ENCODE measurements at regions not wholly inside any gene's neighbourhood (a gene's known extent, or its start where the extent isn't known, plus 50 kb on each side); places are given as distances from the start of the nearest gene placed in this dataset.

DNA sequence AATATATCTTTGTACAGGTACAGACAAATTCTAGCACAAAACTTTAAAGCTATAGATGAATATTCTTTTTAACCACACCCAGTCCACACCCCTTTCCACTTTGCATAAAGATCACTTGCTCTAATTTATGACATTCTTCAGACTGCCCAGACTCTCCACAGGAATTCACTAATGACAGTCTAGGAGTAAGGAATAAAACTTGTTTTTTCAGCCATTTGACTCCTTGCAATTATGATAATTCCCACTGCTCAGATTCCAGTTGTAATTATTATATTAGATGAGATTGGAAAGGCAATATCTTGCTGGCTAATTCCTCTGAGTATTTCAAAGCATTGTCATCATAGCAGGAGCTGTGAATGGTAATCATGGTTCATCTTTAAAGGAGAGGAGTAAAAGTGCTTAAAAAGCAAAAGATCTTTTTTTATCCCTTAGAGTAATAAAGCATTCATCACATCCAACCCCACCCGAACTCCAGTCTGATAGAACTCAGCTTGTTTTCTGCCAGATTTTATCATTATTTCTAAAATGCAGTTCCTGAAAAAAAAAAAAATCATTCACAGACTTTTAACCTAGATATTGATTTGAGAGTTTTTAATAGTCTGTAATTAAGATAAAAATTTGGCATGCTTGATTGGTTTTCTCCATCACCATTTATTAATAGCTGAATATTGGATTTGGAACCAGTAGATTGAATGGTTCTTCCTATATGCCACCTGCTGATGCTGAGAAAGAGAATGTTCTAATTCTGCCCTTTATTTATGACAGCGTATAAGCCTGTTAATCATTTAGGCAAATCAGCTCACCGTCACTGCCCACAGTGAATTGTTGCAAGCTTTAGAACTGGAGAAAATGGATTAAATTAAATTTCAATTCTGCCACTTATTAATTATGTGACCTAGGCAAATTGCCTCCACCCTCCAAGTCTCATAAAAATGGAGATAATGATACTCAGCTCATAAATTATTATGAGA lies 93.9 kb upstream of the RASSF8 start:
- no peak overlapping the region for H3K4me3 ChIP-seq
- intact Hi-C loops (cut with DNase I; ENCODE audit: low total_unique reads), result no loop called here
- H3K9me3 ChIP-seq, result peaks cover 0 to 16% (median 8%) of the 10 kb centered on the region in 8 donors
- H3K4me1 ChIP-seq, result no peaks in the 10 kb centered on the region
- H3K36me3 ChIP-seq, result no peaks in the 10 kb centered on the region
- TF ChIP-seq, protein P1, sequence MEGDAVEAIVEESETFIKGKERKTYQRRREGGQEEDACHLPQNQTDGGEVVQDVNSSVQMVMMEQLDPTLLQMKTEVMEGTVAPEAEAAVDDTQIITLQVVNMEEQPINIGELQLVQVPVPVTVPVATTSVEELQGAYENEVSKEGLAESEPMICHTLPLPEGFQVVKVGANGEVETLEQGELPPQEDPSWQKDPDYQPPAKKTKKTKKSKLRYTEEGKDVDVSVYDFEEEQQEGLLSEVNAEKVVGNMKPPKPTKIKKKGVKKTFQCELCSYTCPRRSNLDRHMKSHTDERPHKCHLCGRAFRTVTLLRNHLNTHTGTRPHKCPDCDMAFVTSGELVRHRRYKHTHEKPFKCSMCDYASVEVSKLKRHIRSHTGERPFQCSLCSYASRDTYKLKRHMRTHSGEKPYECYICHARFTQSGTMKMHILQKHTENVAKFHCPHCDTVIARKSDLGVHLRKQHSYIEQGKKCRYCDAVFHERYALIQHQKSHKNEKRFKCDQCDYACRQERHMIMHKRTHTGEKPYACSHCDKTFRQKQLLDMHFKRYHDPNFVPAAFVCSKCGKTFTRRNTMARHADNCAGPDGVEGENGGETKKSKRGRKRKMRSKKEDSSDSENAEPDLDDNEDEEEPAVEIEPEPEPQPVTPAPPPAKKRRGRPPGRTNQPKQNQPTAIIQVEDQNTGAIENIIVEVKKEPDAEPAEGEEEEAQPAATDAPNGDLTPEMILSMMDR (IDR thresholded peaks at IDR 0.05 in 8 of 11, conservative IDR thresholded peaks at IDR 0.05 in 3 of 11), result no peak
- TF ChIP-seq POLR2AphosphoS5 (IDR thresholded peaks at IDR 0.05) (no peak), POLR2A (IDR thresholded peaks at IDR 0.05) (no peak)
- WGBS, 5 donors, result 85 to 93% (median 89%) methylated on average over 3 of the region's 3 CpGs
- DNase-seq, result no peak
- no peaks in the 10 kb centered on the region for H3K27me3 ChIP-seq (replicated peaks in 1 of 7)
- H3K27ac ChIP-seq, result no peak overlapping the region

DNA sequence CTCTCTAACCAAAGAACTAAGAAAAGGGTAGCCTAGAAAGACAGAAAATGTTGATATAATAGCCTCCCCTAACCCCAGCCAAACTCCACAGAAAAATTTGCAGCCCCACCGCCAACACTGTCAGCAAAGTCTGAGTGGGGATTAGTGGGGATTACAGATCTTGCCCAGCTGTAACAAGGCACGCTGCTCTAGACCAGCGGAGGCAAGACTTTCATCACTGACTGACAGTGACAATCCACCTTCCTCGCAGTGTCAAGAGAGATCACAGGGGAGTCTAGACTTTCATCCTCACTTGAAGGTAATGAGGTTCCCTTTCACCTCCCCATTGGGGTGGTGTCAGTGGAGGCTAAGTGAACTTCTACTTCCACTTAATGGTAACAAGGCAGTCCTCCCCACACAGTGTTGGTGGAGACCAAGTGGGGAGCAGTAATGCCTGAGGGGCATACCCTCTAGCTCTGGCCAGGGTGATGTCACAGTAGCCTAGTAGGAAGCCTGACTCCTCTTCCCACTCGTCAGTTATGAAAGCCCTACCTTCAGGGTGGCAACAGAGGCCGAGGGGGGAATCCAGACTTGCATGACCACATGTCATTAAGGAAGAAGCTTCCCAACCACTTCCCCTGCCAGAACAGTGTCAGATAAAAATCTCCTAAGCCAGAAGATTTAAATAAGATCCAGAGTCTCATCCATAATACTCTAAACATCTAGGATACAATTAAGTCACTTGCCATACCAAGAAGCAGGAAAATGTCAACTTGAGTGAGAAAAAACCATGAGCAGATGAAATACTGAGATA lies 91.7 kb upstream of the RASSF8 start:
- peaks cover 0 to 16% (median 8%) of the 10 kb centered on the region in 8 donors for H3K9me3 ChIP-seq
- no peak overlapping the region for H3K27ac ChIP-seq
- H3K4me3 ChIP-seq, result no peak overlapping the region
- H3K36me3 ChIP-seq, result no peaks in the 10 kb centered on the region
- whole genome bisulfite sequencing, 5 donors, result 70 to 84% (median 76%) methylated on average over 6 of the region's 6 CpGs
- intact Hi-C loops (cut with DNase I; ENCODE audit: low total_unique reads), result no loop called here
- H3K4me1 ChIP-seq, result no peaks in the 10 kb centered on the region
- DNase-seq, result no peak
- H3K27me3 ChIP-seq (replicated peaks in 1 of 7), result no peaks in the 10 kb centered on the region
- TF ChIP-seq POLR2A (IDR thresholded peaks at IDR 0.05), result no peak
- no peak for TF ChIP-seq POLR2AphosphoS5 (IDR thresholded peaks at IDR 0.05)
- TF ChIP-seq, protein P1 (IDR thresholded peaks at IDR 0.05 in 8 of 11, conservative IDR thresholded peaks at IDR 0.05 in 3 of 11), result no peak

DNA sequence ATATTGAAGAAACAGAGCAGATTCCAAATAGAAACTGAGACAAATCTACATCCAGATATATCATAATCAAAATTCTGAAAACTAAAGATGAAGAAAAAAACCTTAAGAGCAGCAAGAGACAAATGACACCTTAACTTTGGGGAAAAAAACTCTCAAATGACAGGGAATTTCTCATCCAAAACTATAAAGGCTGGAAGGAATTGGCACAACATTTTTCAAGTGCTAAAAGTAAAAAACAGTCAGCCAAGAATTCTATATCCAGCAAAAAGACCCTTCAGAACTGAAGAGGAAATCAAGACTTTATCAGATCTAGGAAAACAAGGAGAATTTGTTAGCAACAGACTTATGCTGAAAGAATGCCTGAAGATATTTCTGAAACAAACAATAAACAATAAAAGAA lies 90.3 kb upstream of the RASSF8 start:
- no peak for DNase-seq
- Histone ChIP-seq H3K27ac (no peak overlapping the region), H3K9me3 (peaks cover 0 to 16% (median 8%) of the 10 kb centered on the region in 8 donors), H3K36me3 (no peaks in the 10 kb centered on the region), H3K4me3 (no peak overlapping the region), H3K27me3 (replicated peaks in 1 of 7) (no peaks in the 10 kb centered on the region), H3K4me1 (no peaks in the 10 kb centered on the region)
- TF ChIP-seq, protein P1 (IDR thresholded peaks at IDR 0.05 in 8 of 11, conservative IDR thresholded peaks at IDR 0.05 in 3 of 11), result no peak
- TF ChIP-seq POLR2AphosphoS5 (IDR thresholded peaks at IDR 0.05) (no peak), POLR2A (IDR thresholded peaks at IDR 0.05) (no peak)
- intact Hi-C loops (cut with DNase I; ENCODE audit: low total_unique reads), result no loop called here

DNA sequence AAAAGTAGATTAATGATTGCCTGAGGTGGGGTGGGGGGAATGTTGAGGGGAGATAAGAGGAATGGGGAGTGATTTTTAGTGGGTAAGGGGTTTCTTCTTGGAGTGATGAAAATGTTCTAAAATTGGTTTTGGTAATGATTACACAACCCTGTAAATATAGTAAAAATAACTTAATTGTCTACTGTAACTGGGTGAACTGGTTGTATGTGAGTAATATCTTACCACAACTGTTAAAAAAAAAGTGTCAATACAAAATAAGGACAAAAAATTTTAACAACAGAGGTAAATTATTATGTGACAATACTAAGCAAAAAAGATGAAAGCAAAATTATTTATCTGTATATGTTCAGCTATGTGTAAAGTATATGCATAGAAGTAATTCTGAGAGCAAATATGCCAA lies 86.3 kb upstream of the RASSF8 start:
- Histone ChIP-seq H3K36me3 (no peaks in the 10 kb centered on the region), H3K4me3 (no peak overlapping the region), H3K4me1 (no peaks in the 10 kb centered on the region), H3K27ac (no peak overlapping the region), H3K9me3 (peaks cover 0 to 12% (median 8%) of the 10 kb centered on the region in 8 donors), H3K27me3 (replicated peaks in 1 of 7) (no peaks in the 10 kb centered on the region)
- intact Hi-C loops (cut with DNase I; ENCODE audit: low total_unique reads), result no loop called here
- no peak for DNase-seq
- TF ChIP-seq POLR2A (IDR thresholded peaks at IDR 0.05), result no peak
- no peak for TF ChIP-seq POLR2AphosphoS5 (IDR thresholded peaks at IDR 0.05)
- TF ChIP-seq, protein P1 (IDR thresholded peaks at IDR 0.05 in 8 of 11, conservative IDR thresholded peaks at IDR 0.05 in 3 of 11), result no peak

Measured in spleen (tissue), 11 donors.